ENCODE measurements at regions not wholly inside any gene's neighbourhood (a gene's known extent, or its start where the extent isn't known, plus 50 kb on each side); places are given as distances from the start of the nearest gene placed in this dataset.
"Not testable (repeated sequence)": the region's sequence is repeated elsewhere in the genome, so short reads cannot be mapped to it uniquely, and the experiment has no call there.

DNA sequence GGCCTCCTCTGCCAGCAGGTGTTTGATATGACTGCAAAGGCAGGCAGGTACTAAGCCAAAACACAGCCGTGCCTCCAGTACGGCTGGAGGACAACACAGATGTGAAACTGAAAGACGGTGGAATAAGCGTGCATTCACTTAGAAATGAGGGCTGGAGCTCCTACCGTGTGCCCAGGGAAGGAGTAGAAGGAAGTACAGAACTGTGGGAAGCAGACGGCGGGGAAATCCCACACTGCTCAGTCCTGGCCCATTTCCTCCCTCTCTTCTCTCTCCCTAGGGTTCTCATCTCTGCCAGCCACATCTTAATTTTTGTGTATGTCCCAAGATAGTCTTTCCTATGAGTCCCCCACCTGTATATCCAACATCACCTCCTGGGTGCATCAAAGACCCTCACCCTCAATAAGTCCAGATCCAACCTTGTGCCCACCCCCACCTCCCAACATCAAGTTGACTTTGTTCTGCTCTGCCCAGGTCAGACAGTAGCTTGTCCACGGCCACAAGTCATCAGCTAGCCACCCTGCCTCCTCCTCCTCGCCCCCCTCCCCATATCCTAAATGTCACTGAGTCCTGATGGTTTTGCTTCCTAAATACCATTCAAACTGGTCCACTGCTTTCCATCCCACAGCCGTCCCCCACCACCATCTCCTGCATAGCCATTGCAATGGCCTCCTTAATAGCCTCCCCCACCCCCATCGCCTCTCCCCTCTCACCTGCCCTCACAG is 77.1 kb upstream of the RPL38 start:
- no peak for TF ChIP-seq POLR2A (IDR thresholded peaks at IDR 0.05; ENCODE audit: extremely low read depth, insufficient read length)
- TF ChIP-seq, protein P1, sequence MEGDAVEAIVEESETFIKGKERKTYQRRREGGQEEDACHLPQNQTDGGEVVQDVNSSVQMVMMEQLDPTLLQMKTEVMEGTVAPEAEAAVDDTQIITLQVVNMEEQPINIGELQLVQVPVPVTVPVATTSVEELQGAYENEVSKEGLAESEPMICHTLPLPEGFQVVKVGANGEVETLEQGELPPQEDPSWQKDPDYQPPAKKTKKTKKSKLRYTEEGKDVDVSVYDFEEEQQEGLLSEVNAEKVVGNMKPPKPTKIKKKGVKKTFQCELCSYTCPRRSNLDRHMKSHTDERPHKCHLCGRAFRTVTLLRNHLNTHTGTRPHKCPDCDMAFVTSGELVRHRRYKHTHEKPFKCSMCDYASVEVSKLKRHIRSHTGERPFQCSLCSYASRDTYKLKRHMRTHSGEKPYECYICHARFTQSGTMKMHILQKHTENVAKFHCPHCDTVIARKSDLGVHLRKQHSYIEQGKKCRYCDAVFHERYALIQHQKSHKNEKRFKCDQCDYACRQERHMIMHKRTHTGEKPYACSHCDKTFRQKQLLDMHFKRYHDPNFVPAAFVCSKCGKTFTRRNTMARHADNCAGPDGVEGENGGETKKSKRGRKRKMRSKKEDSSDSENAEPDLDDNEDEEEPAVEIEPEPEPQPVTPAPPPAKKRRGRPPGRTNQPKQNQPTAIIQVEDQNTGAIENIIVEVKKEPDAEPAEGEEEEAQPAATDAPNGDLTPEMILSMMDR (IDR thresholded peaks at IDR 0.05; ENCODE audit: low read depth, low read length), result no peak
- no peak for TF ChIP-seq MYC (IDR thresholded peaks at IDR 0.05; ENCODE audit: low read depth, low read length)
- TF ChIP-seq, protein P2, sequence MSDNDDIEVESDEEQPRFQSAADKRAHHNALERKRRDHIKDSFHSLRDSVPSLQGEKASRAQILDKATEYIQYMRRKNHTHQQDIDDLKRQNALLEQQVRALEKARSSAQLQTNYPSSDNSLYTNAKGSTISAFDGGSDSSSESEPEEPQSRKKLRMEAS (IDR thresholded peaks at IDR 0.05; ENCODE audit: low read depth, low read length), result no peak
- no peak for DNase-seq (ENCODE audit: low read depth)
- no peak overlapping the region for H3K4me3 ChIP-seq (ENCODE audit: low read depth, low read length)

GRCh38 chr17:74126959-74127358 is 76.5 kb upstream of the RPL38 start:
- DNase-seq (ENCODE audit: low read depth), result no peak
- TF ChIP-seq, protein P2 (IDR thresholded peaks at IDR 0.05; ENCODE audit: low read depth, low read length), result no peak
- no peak overlapping the region for H3K4me3 ChIP-seq (ENCODE audit: low read depth, low read length)

DNA sequence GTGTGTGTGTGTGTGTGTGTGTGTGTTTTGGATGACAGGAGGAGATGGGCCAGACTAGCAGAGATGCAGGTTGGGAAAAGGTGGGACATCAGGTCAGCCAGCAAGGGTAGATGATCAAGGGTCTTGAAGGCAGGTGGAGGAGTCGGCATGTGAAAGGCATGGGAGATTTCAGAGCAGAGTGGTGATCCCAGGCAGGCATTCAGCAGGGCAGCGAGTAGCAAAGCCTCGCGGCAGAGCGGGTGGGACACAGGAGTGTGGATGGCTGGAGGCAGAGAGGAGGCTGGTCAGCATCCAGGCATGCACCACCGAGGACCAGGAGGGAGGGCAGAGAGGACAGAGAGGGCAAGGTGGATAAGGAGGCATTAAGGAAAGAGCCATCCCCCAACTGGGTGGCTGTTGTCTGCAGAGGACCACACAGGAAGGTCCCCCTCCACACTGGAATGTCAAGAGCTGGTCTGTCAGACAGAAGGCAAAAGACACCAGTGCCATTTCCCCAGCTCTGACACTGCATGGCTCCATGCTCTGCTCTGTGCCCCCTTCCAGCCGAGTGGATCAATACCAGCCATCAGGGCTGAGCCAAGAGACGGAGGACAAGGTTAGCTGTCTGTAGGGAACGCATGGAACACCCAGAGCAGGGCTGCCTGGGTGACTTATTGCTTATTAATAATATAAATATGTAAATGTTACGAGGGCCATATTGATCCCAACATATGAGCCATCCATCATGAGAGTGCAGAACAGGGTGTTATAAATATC is 74.8 kb upstream of the RPL38 start:
- TF ChIP-seq MYC (IDR thresholded peaks at IDR 0.05; ENCODE audit: low read depth, low read length) (no peak), POLR2A (IDR thresholded peaks at IDR 0.05; ENCODE audit: extremely low read depth, insufficient read length) (no peak)
- TF ChIP-seq, protein P2 (IDR thresholded peaks at IDR 0.05; ENCODE audit: low read depth, low read length), result no peak
- TF ChIP-seq, protein P1 (IDR thresholded peaks at IDR 0.05; ENCODE audit: low read depth, low read length), result no peak

DNA sequence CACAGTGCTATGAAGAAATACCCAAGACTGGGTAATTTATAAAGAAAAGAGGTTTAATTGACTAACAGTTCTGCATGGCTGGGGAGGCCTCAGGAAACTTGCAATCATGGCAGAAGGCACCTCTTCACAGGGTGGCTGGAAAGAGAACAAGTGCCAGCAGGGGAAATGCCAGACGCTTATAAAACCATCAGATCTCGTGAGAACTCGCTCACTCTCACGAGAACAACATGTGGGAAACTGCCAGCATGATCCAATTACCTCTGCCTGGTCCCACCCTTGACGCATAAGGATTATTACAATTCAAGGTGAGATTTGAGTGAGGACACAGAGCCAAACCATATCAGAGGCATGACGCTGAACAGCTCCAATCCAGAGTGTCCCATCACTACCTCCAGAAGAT is 73.7 kb upstream of the RPL38 start:
- not testable (repeated sequence) for DNase-seq (ENCODE audit: low read depth); H3K4me3 ChIP-seq (ENCODE audit: low read depth, low read length)

More for the DNA sequence above, 74.8 kb upstream of the RPL38 start:
- DNase-seq (ENCODE audit: low read depth), result no peak
- no peak overlapping the region for H3K4me3 ChIP-seq (ENCODE audit: low read depth, low read length)

DNA sequence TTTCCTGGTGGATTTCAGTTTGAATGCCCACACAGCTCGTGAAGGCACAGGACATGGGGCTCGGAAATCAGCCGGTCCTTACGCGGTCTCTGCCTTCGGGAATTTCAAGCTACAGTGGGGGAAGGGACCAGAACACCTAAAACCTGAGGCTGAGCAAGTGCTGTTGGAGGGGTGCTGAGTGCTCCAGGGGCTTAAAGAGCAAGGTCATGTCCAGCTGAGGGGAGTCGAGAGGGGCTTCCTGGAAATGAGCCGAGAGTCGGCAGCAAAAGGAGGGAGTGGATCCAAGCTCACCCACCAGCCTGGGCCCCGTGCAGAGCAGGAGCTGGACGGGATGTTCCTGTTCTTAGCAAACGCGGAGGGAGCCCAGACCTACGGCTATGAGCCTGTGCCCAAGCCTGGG is 73.2 kb upstream of the RPL38 start:
- H3K4me3 ChIP-seq (ENCODE audit: low read depth, low read length), result no peak overlapping the region
- TF ChIP-seq, protein P2 (IDR thresholded peaks at IDR 0.05; ENCODE audit: low read depth, low read length), result no peak
- no peak for TF ChIP-seq MYC (IDR thresholded peaks at IDR 0.05; ENCODE audit: low read depth, low read length)
- TF ChIP-seq, protein P1 (IDR thresholded peaks at IDR 0.05; ENCODE audit: low read depth, low read length), result no peak
- no peak for TF ChIP-seq POLR2A (IDR thresholded peaks at IDR 0.05; ENCODE audit: extremely low read depth, insufficient read length)
- no peak for DNase-seq (ENCODE audit: low read depth)

GRCh38 chr17:74130841-74131240 is 72.6 kb upstream of the RPL38 start:
- TF ChIP-seq, protein P1 (IDR thresholded peaks at IDR 0.05; ENCODE audit: low read depth, low read length), result no peak
- no peak for DNase-seq (ENCODE audit: low read depth)
- no peak overlapping the region for H3K4me3 ChIP-seq (ENCODE audit: low read depth, low read length)

GRCh38 chr17:74132354-74132753 is 71.1 kb upstream of the RPL38 start:
- no peak for DNase-seq (ENCODE audit: low read depth)
- TF ChIP-seq POLR2A (IDR thresholded peaks at IDR 0.05; ENCODE audit: extremely low read depth, insufficient read length) (no peak), MYC (IDR thresholded peaks at IDR 0.05; ENCODE audit: low read depth, low read length) (no peak)
- TF ChIP-seq, protein P2 (IDR thresholded peaks at IDR 0.05; ENCODE audit: low read depth, low read length), result no peak
- TF ChIP-seq, protein P1 (IDR thresholded peaks at IDR 0.05; ENCODE audit: low read depth, low read length), result no peak
- H3K4me3 ChIP-seq (ENCODE audit: low read depth, low read length), result no peak overlapping the region
